Lung (tissue), 11 donors: ENCODE measurements at regions not wholly inside any gene's neighbourhood (a gene's known extent, or its start where the extent isn't known, plus 50 kb on each side); places are given as distances from the start of the nearest gene placed in this dataset.

Source experiments
- ATAC-seq: fragments of 200-7000 bp; cut with Tn5 transposase; one replicate; pipeline ENCODE4 v1.9.1; 2020; ENCODE audit warnings: moderate number of reproducible peaks; ENCODE audit not compliant: insufficient read depth, low FRiP score
- DNase-seq, 3 donors: peaks; one replicate each; pipeline ENCODE4 v3.0.0-alpha.2; 2013 to 2017
- H3K27ac ChIP-seq, 2 donors: one replicate each; pipeline ENCODE4 v1.5.1; 2013; ENCODE audit warnings: mild to moderate bottlenecking in 2 of 2, moderate library complexity in 2 of 2, control low read depth in 1 of 2, inconsistent platforms in 1 of 2, low read depth in 1 of 2, low read length in 1 of 2
- H3K27me3 ChIP-seq, 3 donors: one replicate each; pipeline ENCODE4 v1.5.1; 2013; ENCODE audit warnings: low read length in 2 of 3; ENCODE audit not compliant: control insufficient read depth in 3 of 3, insufficient read depth in 3 of 3
- H3K36me3 ChIP-seq, 4 donors: one replicate each; pipeline ENCODE4 v1.5.1; 2013; ENCODE audit warnings: low read length in 4 of 4, mild to moderate bottlenecking in 1 of 4, moderate library complexity in 1 of 4; ENCODE audit not compliant: control insufficient read depth in 4 of 4, insufficient read depth in 4 of 4
- H3K4me1 ChIP-seq, 5 donors: one replicate each; pipeline ENCODE4 v1.5.1; 2013; ENCODE audit warnings: low read length in 5 of 5, mild to moderate bottlenecking in 2 of 5, moderate library complexity in 1 of 5; ENCODE audit not compliant: control insufficient read depth in 5 of 5, insufficient read depth in 5 of 5
- H3K4me3 ChIP-seq: one replicate; pipeline ENCODE4 v1.5.1; 2013; ENCODE audit warnings: mild to moderate bottlenecking, control low read depth, moderate library complexity
- H3K9ac ChIP-seq, 2 donors: one replicate each; pipeline ENCODE4 v1.5.1; 2013; ENCODE audit warnings: low read length in 2 of 2, control low read depth in 1 of 2; ENCODE audit not compliant: insufficient read depth in 1 of 2
- H3K9me3 ChIP-seq, 4 donors: one replicate each; pipeline ENCODE4 v1.5.1; 2013; ENCODE audit warnings: low read length in 3 of 4, mild to moderate bottlenecking in 1 of 4, moderate library complexity in 1 of 4; ENCODE audit not compliant: control insufficient read depth in 4 of 4, insufficient read depth in 3 of 4
- CTCF ChIP-seq: IDR thresholded peaks from 2 replicates; pipeline ENCODE4 v1.5.1; 2012; ENCODE audit warnings: mild to moderate bottlenecking; ENCODE audit errors: control extremely low read depth, extremely low read depth
- WGBS, 2 donors: extraction: QIAGEN DNeasy Blood & Tissue Kit; methylation state at CpG; one replicate each; pipeline ENCODE4 v1.1.7; 2013; 5-methylcytosine and 5-hydroxymethylcytosine counted together
- donor health status: control.
- donor health status: control.
- donor health status: Bipolar disorder and iron deficiency.
- donor health status: healthy.
- donor health status: DM: yes; HTN: yes; CAD: no.

GRCh38 chr5:30525353-30525752, 668.1 kb upstream of the CDH6 start:
- no peaks in the 10 kb centered on the region for H3K36me3 ChIP-seq
- DNase-seq (no peak), ATAC-seq (no peak)
- TF ChIP-seq CTCF = no peak
- H3K9ac ChIP-seq = no peak overlapping the region
- no peaks in the 10 kb centered on the region for H3K9me3 ChIP-seq
- no peaks in the 10 kb centered on the region for H3K27me3 ChIP-seq
- 85 to 88% methylated on average over 2 of the region's 2 CpGs for WGBS, 2 donors
- H3K4me3 ChIP-seq = no peak overlapping the region
- no peaks in the 10 kb centered on the region for H3K4me1 ChIP-seq
- no peak overlapping the region for H3K27ac ChIP-seq

GRCh38 chr5:30524428-30524827, 669.1 kb upstream of the CDH6 start:
- no peak for TF ChIP-seq CTCF
- no peak for ATAC-seq
- H3K4me1 ChIP-seq = no peaks in the 10 kb centered on the region
- H3K36me3 ChIP-seq = no peaks in the 10 kb centered on the region
- H3K4me3 ChIP-seq = no peak overlapping the region
- no peaks in the 10 kb centered on the region for H3K9me3 ChIP-seq
- no peak overlapping the region for H3K9ac ChIP-seq
- no peaks in the 10 kb centered on the region for H3K27me3 ChIP-seq
- DNase-seq = no peak
- 89 to 93% methylated on average over 6 of the region's 6 CpGs for WGBS, 2 donors
- H3K27ac ChIP-seq = no peak overlapping the region

- no peak for TF ChIP-seq CTCF
- DNase-seq (no peak), ATAC-seq (no peak)
- Histone ChIP-seq H3K4me3 (no peak overlapping the region), H3K36me3 (no peaks in the 10 kb centered on the region), H3K9ac (no peak overlapping the region), H3K4me1 (no peaks in the 10 kb centered on the region), H3K27ac (no peak overlapping the region), H3K27me3 (no peaks in the 10 kb centered on the region), H3K9me3 (no peaks in the 10 kb centered on the region)
- WGBS, 2 donors = 64 to 76% methylated on average over 1 of the region's 1 CpG
Observed at GRCh38 chr5:30523061-30523460, 670.4 kb upstream of the CDH6 start.
